GM18951 (cell line): ENCODE measurements at regions not wholly inside any gene's neighbourhood (a gene's known extent, or its start where the extent isn't known, plus 50 kb on each side); places are given as distances from the start of the nearest gene placed in this dataset.
"Not testable (repeated sequence)": the region's sequence is repeated elsewhere in the genome, so short reads cannot be mapped to it uniquely, and the experiment has no call there.

Source experiments
- POLR2A ChIP-seq: IDR thresholded peaks from 4 replicates; pipeline ENCODE4 v1.6.1; 2011; ENCODE audit warnings: mild to moderate bottlenecking; ENCODE audit not compliant: insufficient read length, insufficient read depth; ENCODE audit errors: extremely low read depth
- in situ Hi-C: fragments of 300-500 bp; cut with MboI; formaldehyde crosslinking; loops from one replicate; pipeline ENCODE4 v1.12.0; 2022; ENCODE audit warnings: low sequenced_read_pairs, mixed read lengths, inconsistent platforms; ENCODE audit not compliant: unreplicated experiment

- in situ Hi-C loops = no loop called here
- TF ChIP-seq POLR2A = no peak
These were observed 212.2 kb upstream of the TP63 start for GRCh38 chr3:189419038-189419437.

- TF ChIP-seq POLR2A = no peak
- in situ Hi-C loops = no loop called here
These were observed 211.5 kb upstream of the TP63 start for GRCh38 chr3:189419683-189420082.

GRCh38 chr3:189424922-189425321, 206.3 kb upstream of the TP63 start:
- no peak for TF ChIP-seq POLR2A
- in situ Hi-C loops = no loop called here

GRCh38 chr3:189429019-189429418, 202.2 kb upstream of the TP63 start:
- in situ Hi-C loops = no loop called here
- TF ChIP-seq POLR2A = no peak

GRCh38 chr3:189430166-189430565, 201.0 kb upstream of the TP63 start:
- TF ChIP-seq POLR2A = no peak

GRCh38 chr3:189442257-189442656, 188.9 kb upstream of the TP63 start:
- in situ Hi-C loops = not testable (repeated sequence)

More at GRCh38 chr3:189430166-189430565, 201.0 kb upstream of the TP63 start:
- in situ Hi-C loops = no loop called here

GRCh38 chr3:189446959-189447560, 184.1 kb upstream of the TP63 start:
- in situ Hi-C loops = no loop called here
- no peak for TF ChIP-seq POLR2A

GRCh38 chr3:189449084-189449483, 182.1 kb upstream of the TP63 start:
- TF ChIP-seq POLR2A = no peak
- in situ Hi-C loops = no loop called here

- TF ChIP-seq POLR2A = no peak
- in situ Hi-C loops = no loop called here
These were observed 176.2 kb upstream of the TP63 start for GRCh38 chr3:189455009-189455408.

- no peak for TF ChIP-seq POLR2A
- in situ Hi-C loops = no loop called here
These were observed 175.4 kb upstream of the TP63 start for GRCh38 chr3:189455641-189456417.

- no peak for TF ChIP-seq POLR2A
- in situ Hi-C loops = no loop called here
These were observed 174.0 kb upstream of the TP63 start for GRCh38 chr3:189457201-189457607.

GRCh38 chr3:189457631-189458412, 173.4 kb upstream of the TP63 start:
- in situ Hi-C loops = no loop called here
- TF ChIP-seq POLR2A = no peak

- no peak for TF ChIP-seq POLR2A
- in situ Hi-C loops = no loop called here
These were observed 172.7 kb upstream of the TP63 start for GRCh38 chr3:189458528-189458927.

- in situ Hi-C loops = no loop called here
- TF ChIP-seq POLR2A = no peak
These were observed 172.0 kb upstream of the TP63 start for GRCh38 chr3:189459231-189459630.

GRCh38 chr3:189460511-189460910, 170.7 kb upstream of the TP63 start:
- TF ChIP-seq POLR2A = no peak
- in situ Hi-C loops = no loop called here
